IMR-90 (cell line): ENCODE measurements at regions not wholly inside any gene's neighbourhood (a gene's known extent, or its start where the extent isn't known, plus 50 kb on each side); places are given as distances from the start of the nearest gene placed in this dataset.

Source experiments
- ATAC-seq: fragments of 200-7000 bp; cut with Tn5 transposase; 2 replicates; pipeline ENCODE4 v1.9.1; 2020; ENCODE audit warnings: low read depth, mild to moderate bottlenecking, moderate library complexity
- BruUV-seq: library from RNA; stranded (reverse); fragments of 400-500 nt; replicated peaks from 2 replicates; lab custom pipeline; 2021; lab: Mats Ljungman, UMichigan
- CTCF ChIA-PET: fragments of 300-600 bp; formaldehyde crosslinking; extraction: SDS; loops from one replicate; lab custom pipeline; 2021; ENCODE audit warnings: antibody characterized with exemption; lab: Yijun Ruan, JAX
- POLR2A ChIA-PET: fragments of 300-600 bp; sonication (Branson Sonifier 250); formaldehyde crosslinking; loops from one replicate; lab custom pipeline; 2022; ENCODE audit warnings: antibody characterized with exemption; ENCODE audit not compliant: unreplicated experiment; lab: Charles Lee
- DNase-seq: peaks from one replicate; pipeline ENCODE4 v3.0.0; 2013
- H2AFZ ChIP-seq: replicated peaks from 2 replicates; pipeline ENCODE3; 2013; ENCODE audit warnings: low read length, mild to moderate bottlenecking; ENCODE audit not compliant: poor library complexity
- H2AK5ac ChIP-seq: 2 replicates; pipeline ENCODE4 v1.6.1; 2013; ENCODE audit warnings: low read depth, low read length, inconsistent platforms
- H2AK9ac ChIP-seq: replicated peaks from 2 replicates; pipeline ENCODE3; 2013; ENCODE audit warnings: mild to moderate bottlenecking, low read depth, low read length, moderate library complexity; ENCODE audit not compliant: poor library complexity
- H2BK120ac ChIP-seq: 2 replicates; pipeline ENCODE4 v1.6.1; 2013; ENCODE audit warnings: low read depth, low read length, inconsistent platforms
- H2BK15ac ChIP-seq: 3 replicates; pipeline ENCODE4 v1.6.1; 2013; ENCODE audit warnings: low read depth, low read length, inconsistent platforms
- H2BK20ac ChIP-seq: 2 replicates; pipeline ENCODE4 v1.6.1; 2013; ENCODE audit warnings: low read depth, mild to moderate bottlenecking, inconsistent platforms, low read length, moderate library complexity
- H2BK5ac ChIP-seq: 2 replicates; pipeline ENCODE4 v1.6.1; 2013; ENCODE audit warnings: mild to moderate bottlenecking, low read depth, low read length, inconsistent platforms; ENCODE audit not compliant: poor library complexity, severe bottlenecking
- H3K14ac ChIP-seq: replicated peaks from 2 replicates; pipeline ENCODE4 v1.6.1; 2013; ENCODE audit warnings: low read depth, low read length, inconsistent platforms
- H3K18ac ChIP-seq: 2 replicates; pipeline ENCODE4 v1.6.1; 2013; ENCODE audit warnings: low read depth, low read length, control low read depth
- H3K23ac ChIP-seq: 2 replicates; pipeline ENCODE4 v1.6.1; 2013; ENCODE audit warnings: low read depth, low read length, inconsistent platforms
- H3K27ac ChIP-seq: 2 replicates; pipeline ENCODE4 v1.5.1; 2013; ENCODE audit warnings: mild to moderate bottlenecking, control low read depth, low read length; ENCODE audit not compliant: insufficient read depth
- H3K27me3 ChIP-seq: 2 replicates; pipeline ENCODE4 v1.6.1; 2013; ENCODE audit warnings: low read length; ENCODE audit not compliant: control insufficient read depth, insufficient read depth
- H3K36me3 ChIP-seq: 2 replicates; pipeline ENCODE4 v1.6.1; 2013; ENCODE audit warnings: low read length, mixed read lengths; ENCODE audit not compliant: control insufficient read depth, insufficient read depth
- H3K4ac ChIP-seq: 2 replicates; pipeline ENCODE4 v1.6.1; 2013; ENCODE audit warnings: low read depth, low read length, inconsistent platforms
- H3K4me1 ChIP-seq: 2 replicates; pipeline ENCODE4 v1.6.1; 2013; ENCODE audit warnings: low read length, mixed read lengths; ENCODE audit not compliant: control insufficient read depth, insufficient read depth
- H3K4me2 ChIP-seq: 2 replicates; pipeline ENCODE4 v1.6.1; 2013; ENCODE audit warnings: low read depth, mild to moderate bottlenecking, control low read depth, low read length, moderate library complexity
- H3K4me3 ChIP-seq: 2 replicates; pipeline ENCODE4 v1.5.1; 2013; ENCODE audit warnings: low read depth, mild to moderate bottlenecking, control low read depth, low read length, moderate library complexity; ENCODE audit not compliant: insufficient read depth
- H3K56ac ChIP-seq: 2 replicates; pipeline ENCODE4 v1.6.1; 2013; ENCODE audit warnings: low read length, inconsistent platforms; ENCODE audit not compliant: insufficient read depth; ENCODE audit errors: extremely low read depth
- H3K79me1 ChIP-seq, 2 experiments: 2 replicates each; pipeline ENCODE4 v1.6.1; 2013; ENCODE audit warnings: low read length in 2 of 2, inconsistent platforms in 1 of 2, low read depth in 1 of 2
- H3K9ac ChIP-seq: 2 replicates; pipeline ENCODE4 v1.6.1; 2013; ENCODE audit warnings: low read depth, low read length, control low read depth
- H3K9me1 ChIP-seq: 2 replicates; pipeline ENCODE4 v1.6.1; 2013; ENCODE audit warnings: low read length, inconsistent platforms; ENCODE audit not compliant: insufficient read depth
- H3K9me3 ChIP-seq: 2 replicates; pipeline ENCODE4 v1.6.1; 2013; ENCODE audit warnings: low read length; ENCODE audit not compliant: control insufficient read depth, insufficient read depth
- H4K20me1 ChIP-seq: 2 replicates; pipeline ENCODE4 v1.6.1; 2013; ENCODE audit warnings: low read length, inconsistent platforms; ENCODE audit not compliant: insufficient read depth
- H4K5ac ChIP-seq: 2 replicates; pipeline ENCODE4 v1.6.1; 2013; ENCODE audit warnings: mild to moderate bottlenecking, low read depth, low read length, control low read depth
- H4K8ac ChIP-seq, 2 experiments: 2 replicates each; pipeline ENCODE4 v1.6.1; 2013; ENCODE audit warnings: low read depth in 2 of 2, low read length in 2 of 2, control low read depth in 1 of 2, inconsistent platforms in 1 of 2
- H4K91ac ChIP-seq: 2 replicates; pipeline ENCODE4 v1.6.1; 2013; ENCODE audit warnings: low read depth, low read length, inconsistent platforms; ENCODE audit not compliant: insufficient read depth
- CEBPB ChIP-seq: IDR thresholded peaks from 2 replicates; pipeline ENCODE4 v1.6.1; 2012; ENCODE audit warnings: low read depth, low read length, improper control_type of control experiment
- CHD1 ChIP-seq: IDR thresholded peaks from 2 replicates; pipeline ENCODE4 v1.6.1; 2012; ENCODE audit warnings: low read depth, low read length, improper control_type of control experiment
- FOS ChIP-seq: fragments of 150-350 bp; IDR thresholded peaks from 2 replicates; pipeline ENCODE4 v1.6.1; 2016; ENCODE audit warnings: low read depth, low read length
- MAFK ChIP-seq: IDR thresholded peaks from 2 replicates; pipeline ENCODE4 v1.6.1; 2012; ENCODE audit warnings: low read depth, low read length, improper control_type of control experiment
- MAZ ChIP-seq: IDR thresholded peaks from 2 replicates; pipeline ENCODE4 v1.6.1; 2012; ENCODE audit warnings: low read depth, mild to moderate bottlenecking, low read length, improper control_type of control experiment, moderate library complexity, borderline replicate concordance
- MXI1 ChIP-seq: IDR thresholded peaks from 2 replicates; pipeline ENCODE4 v1.6.1; 2012; ENCODE audit warnings: low read depth, mild to moderate bottlenecking, low read length, moderate library complexity, borderline replicate concordance
- NFE2L2 ChIP-seq: fragments of 150-350 bp; IDR thresholded peaks from 2 replicates; pipeline ENCODE4 v1.6.1; 2016; ENCODE audit warnings: low read depth, mild to moderate bottlenecking, low read length
- POLR2A ChIP-seq: IDR thresholded peaks from 2 replicates; pipeline ENCODE4 v1.6.1; 2012; ENCODE audit warnings: mild to moderate bottlenecking, low read depth, low read length
- RAD21 ChIP-seq: IDR thresholded peaks from 2 replicates; pipeline ENCODE4 v1.6.1; 2012; ENCODE audit warnings: low read length, improper control_type of control experiment
- RCOR1 ChIP-seq: IDR thresholded peaks from 2 replicates; pipeline ENCODE4 v1.6.1; 2012; ENCODE audit warnings: mild to moderate bottlenecking, low read length, improper control_type of control experiment; ENCODE audit not compliant: insufficient replicate concordance
- RFX5 ChIP-seq: IDR thresholded peaks from 2 replicates; pipeline ENCODE4 v1.8.0; 2012; ENCODE audit warnings: low read depth, mild to moderate bottlenecking, low read length, moderate library complexity
- SMC3 ChIP-seq: fragments of 150-350 bp; IDR thresholded peaks from 2 replicates; pipeline ENCODE4 v1.6.1; 2016; ENCODE audit warnings: low read depth, mild to moderate bottlenecking, antibody characterized with exemption, low read length, moderate library complexity
- whole genome bisulfite sequencing, 2 experiments: methylation state at CpG; one replicate each; pipeline versions ENCODE4 v1.1.5 to v1.1.7; 2013; ENCODE audit warnings: missing lambda C conversion rate in 2 of 2; ENCODE audit not compliant: insufficient read length in 1 of 2; ENCODE audit errors: extremely low coverage in 2 of 2; 5-methylcytosine and 5-hydroxymethylcytosine counted together
- dilution Hi-C: fragments of 300-500 bp; cut with HindIII; formaldehyde crosslinking; loops from one replicate; pipeline ENCODE4 v1.14.3; 2018; ENCODE audit warnings: low sequenced_read_pairs; ENCODE audit not compliant: unreplicated experiment
- in situ Hi-C: fragments of 300-500 bp; cut with MboI; formaldehyde crosslinking; loops from 3 replicates; pipeline ENCODE4 v1.14.3; 2019; ENCODE audit warnings: low sequenced_read_pairs, inconsistent platforms, mixed read lengths
- intact Hi-C: fragments of 100-400 bp; cut with micrococcal nuclease; formaldehyde crosslinking; loops from 2 replicates; pipeline ENCODE4 v1.10.0; 2022
- TF ChIP-seq, protein P1 (sequence below): fragments of 150-350 bp; IDR thresholded peaks from 2 replicates; pipeline ENCODE4 v1.6.1; 2017; ENCODE audit warnings: mild to moderate bottlenecking, antibody characterized with exemption, low read length, low read depth

- Histone ChIP-seq H4K20me1 (no peaks in the 10 kb centered on the region), H3K4me1 (no peaks in the 10 kb centered on the region), H2BK5ac (no peak overlapping the region), H3K9ac (no peak overlapping the region), H3K27me3 (no peaks in the 10 kb centered on the region), H2BK15ac (no peak overlapping the region), H2BK120ac (no peak overlapping the region), H3K18ac (no peak overlapping the region), H2AK9ac (no peak overlapping the region), H2AK5ac (no peak overlapping the region), H3K79me1 (no peaks in the 10 kb centered on the region), H3K4me2 (no peak overlapping the region), H4K8ac (no peak overlapping the region), H3K9me3 (no peaks in the 10 kb centered on the region; the same call in 1 of the 2 replicates), H4K5ac (no peak overlapping the region), H3K56ac (no peak overlapping the region), H3K4me3 (no peak overlapping the region), H4K91ac (no peak overlapping the region), H3K4ac (no peak overlapping the region), H3K23ac (no peak overlapping the region), H2AFZ (no peak overlapping the region), H2BK20ac (no peak overlapping the region), H3K14ac (no peak overlapping the region), H3K27ac (no peak overlapping the region), H3K36me3 (no peaks in the 10 kb centered on the region), H3K9me1 (no peaks in the 10 kb centered on the region)
- DNase-seq: no peak
- dilution Hi-C loops: no loop called here
- WGBS, 2 experiments: 65% methylated on average over 7 of the region's 18 CpGs; no CpG with 5 or more reads in 1 of the 2 experiments
- BruUV-seq: no TSS peak
- no peak for ATAC-seq
- intact Hi-C loops: no loop called here
- in situ Hi-C loops: no loop called here
- ChIA-PET POLR2A (no interaction called here), CTCF (interaction anchor here (0.9 kb wide), 1 partner anchor 18 kb away, joined by 3 read pairs; no protein-coding TSS in a partner anchor)
- TF ChIP-seq MAZ (no peak), RFX5 (no peak), POLR2A (no peak), CHD1 (no peak), FOS (no peak), SMC3 (no peak), MXI1 (no peak), CEBPB (no peak), RCOR1 (no peak), MAFK (no peak), NFE2L2 (no peak), RAD21 (no peak)
- TF ChIP-seq, protein P1, sequence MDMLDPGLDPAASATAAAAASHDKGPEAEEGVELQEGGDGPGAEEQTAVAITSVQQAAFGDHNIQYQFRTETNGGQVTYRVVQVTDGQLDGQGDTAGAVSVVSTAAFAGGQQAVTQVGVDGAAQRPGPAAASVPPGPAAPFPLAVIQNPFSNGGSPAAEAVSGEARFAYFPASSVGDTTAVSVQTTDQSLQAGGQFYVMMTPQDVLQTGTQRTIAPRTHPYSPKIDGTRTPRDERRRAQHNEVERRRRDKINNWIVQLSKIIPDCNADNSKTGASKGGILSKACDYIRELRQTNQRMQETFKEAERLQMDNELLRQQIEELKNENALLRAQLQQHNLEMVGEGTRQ: no peak
These were observed 139.8 kb downstream of the ADSS2 start for GRCh38 chr1:244311784-244312532.
